Posterior vena cava (tissue), 2 donors: ENCODE measurements at regions not wholly inside any gene's neighbourhood (a gene's known extent, or its start where the extent isn't known, plus 50 kb on each side); places are given as distances from the start of the nearest gene placed in this dataset.

Experiments used
- DNase-seq: peaks from one replicate; pipeline ENCODE4 v3.0.0-alpha.2; 2020; ENCODE audit warnings: low spot score
- intact Hi-C, 2 donors: fragments of 100-400 bp; cut with DNase I; formaldehyde crosslinking; loops; one replicate each; pipeline versions ENCODE4 v1.14.1 to v1.14.2; 2022 to 2023
- donor health status: DM: yes; HTN: yes; CAD: no.
- donor health status: DM: yes; HTN: yes; CAD: no.

GRCh38 chr2:137813176-137813575, 151.1 kb upstream of the HNMT start:
- no peak for DNase-seq
- intact Hi-C loops = no loop called here

- DNase-seq = no peak
- intact Hi-C loops = no loop called here
Observed at GRCh38 chr2:137817058-137817457, 147.2 kb upstream of the HNMT start.

GRCh38 chr2:137823196-137823595, 141.1 kb upstream of the HNMT start:
- intact Hi-C loops = no loop called here

GRCh38 chr2:137824501-137824900, 139.8 kb upstream of the HNMT start:
- intact Hi-C loops = no loop called here
- DNase-seq = no peak

More at GRCh38 chr2:137823196-137823595, 141.1 kb upstream of the HNMT start:
- no peak for DNase-seq

- no peak for DNase-seq
- intact Hi-C loops = no loop called here
Observed at GRCh38 chr2:137826373-137827372, 137.6 kb upstream of the HNMT start.

GRCh38 chr2:137828624-137829023, 135.6 kb upstream of the HNMT start:
- DNase-seq = no peak
- intact Hi-C loops = no loop called here

GRCh38 chr2:137829251-137829650, 135.0 kb upstream of the HNMT start:
- intact Hi-C loops = no loop called here

GRCh38 chr2:137834760-137835379, 129.4 kb upstream of the HNMT start:
- no peak for DNase-seq

More at GRCh38 chr2:137829251-137829650, 135.0 kb upstream of the HNMT start:
- no peak for DNase-seq

GRCh38 chr2:137836671-137837070, 127.6 kb upstream of the HNMT start:
- no peak for DNase-seq
- intact Hi-C loops = loop anchor here (5.0 to 10.0 kb wide), 2 partner anchors 1412 to 1414 kb away; no protein-coding TSS in a partner anchor

More at GRCh38 chr2:137834760-137835379, 129.4 kb upstream of the HNMT start:
- intact Hi-C loops = loop anchor here (5.0 to 10.0 kb wide), 2 partner anchors 1410 to 1413 kb away; no protein-coding TSS in a partner anchor

GRCh38 chr2:137837830-137838229, 126.4 kb upstream of the HNMT start:
- intact Hi-C loops = loop anchor here (5.0 to 10.0 kb wide), 2 partner anchors 1413 to 1416 kb away; no protein-coding TSS in a partner anchor
- DNase-seq = no peak

- no peak for DNase-seq
- intact Hi-C loops = loop anchor here (5.0 to 10.0 kb wide), 2 partner anchors 1414 to 1416 kb away; no protein-coding TSS in a partner anchor
Observed at GRCh38 chr2:137838255-137839092, 125.8 kb upstream of the HNMT start.

- DNase-seq = no peak
- intact Hi-C loops = no loop called here
Observed at GRCh38 chr2:137842430-137842829, 121.8 kb upstream of the HNMT start.

GRCh38 chr2:137842952-137843351, 121.3 kb upstream of the HNMT start:
- no peak for DNase-seq
- intact Hi-C loops = no loop called here

GRCh38 chr2:137845422-137845821, 118.9 kb upstream of the HNMT start:
- intact Hi-C loops = no loop called here
- no peak for DNase-seq

GRCh38 chr2:137846993-137847392, 117.3 kb upstream of the HNMT start:
- intact Hi-C loops = no loop called here
- DNase-seq = no peak

GRCh38 chr2:137847443-137847842, 116.8 kb upstream of the HNMT start:
- intact Hi-C loops = no loop called here

GRCh38 chr2:137857881-137858280, 106.4 kb upstream of the HNMT start:
- intact Hi-C loops = no loop called here
- DNase-seq = no peak

More at GRCh38 chr2:137847443-137847842, 116.8 kb upstream of the HNMT start:
- DNase-seq = no peak

- intact Hi-C loops = no loop called here
- no peak for DNase-seq
Observed at GRCh38 chr2:137862651-137863050, 101.6 kb upstream of the HNMT start.

GRCh38 chr2:137865954-137866540, 98.2 kb upstream of the HNMT start:
- intact Hi-C loops = no loop called here
- no peak for DNase-seq
